Tibial artery (tissue), 4 donors: ENCODE measurements at regions not wholly inside any gene's neighbourhood (a gene's known extent, or its start where the extent isn't known, plus 50 kb on each side); places are given as distances from the start of the nearest gene placed in this dataset.

ENCODE experiments used
- DNase-seq, 2 donors: peaks; one replicate each; pipeline ENCODE4 v3.0.0-alpha.2; 2019
- H3K27ac ChIP-seq, 2 donors: fragments of 200-600 bp; sonication (generic) in 1 of 2; 1 replicate in 1 of 2; 2 replicates in 1 of 2; pipeline ENCODE4 v1.5.1; 2018 to 2019; ENCODE audit warnings: mild to moderate bottlenecking in 1 of 2
- H3K27me3 ChIP-seq, 2 donors: fragments of 200-600 bp; sonication (generic) in 1 of 2; one replicate each; pipeline versions ENCODE4 v1.5.1 to v1.6.0; 2016 to 2019
- H3K36me3 ChIP-seq, 3 donors: fragments of 200-600 bp; sonication (generic) in 2 of 3; one replicate each; pipeline ENCODE4 v1.5.1; 2016 to 2019; ENCODE audit warnings: mild to moderate bottlenecking in 2 of 3
- H3K4me1 ChIP-seq, 4 donors: fragments of 200-600 bp; sonication (generic) in 2 of 4; 1 replicate in 3 of 4; 2 replicates in 1 of 4; pipeline ENCODE4 v1.5.1; 2016 to 2019
- H3K4me3 ChIP-seq, 2 donors: fragments of 200-600 bp; sonication (generic) in 1 of 2; 1 replicate in 1 of 2; 2 replicates in 1 of 2; pipeline ENCODE4 v1.5.1; 2018 to 2019; ENCODE audit warnings: mild to moderate bottlenecking in 2 of 2
- H3K9me3 ChIP-seq, 3 donors: fragments of 200-600 bp; sonication (generic) in 1 of 3; one replicate each; pipeline ENCODE4 v1.5.1; 2016 to 2019
- CTCF ChIP-seq, 2 experiments: fragments of 200-600 bp in 1 of 2; fragments of 450-650 bp in 1 of 2; IDR thresholded peaks; one replicate each; pipeline ENCODE4 v1.5.1; 2017 to 2019; ENCODE audit warnings: antibody characterized with exemption in 2 of 2, mild to moderate bottlenecking in 1 of 2, moderate library complexity in 1 of 2
- intact Hi-C: fragments of 100-400 bp; cut with DNase I; formaldehyde crosslinking; loops from one replicate; pipeline ENCODE4 v1.15.0; 2023; ENCODE audit warnings: low total_unique reads

- Histone ChIP-seq H3K27me3 (no peaks in the 10 kb centered on the region), H3K27ac (no peak overlapping the region), H3K36me3 (no peaks in the 10 kb centered on the region), H3K4me1 (no peaks in the 10 kb centered on the region), H3K4me3 (no peak overlapping the region), H3K9me3 (no peaks in the 10 kb centered on the region)
- no peak for DNase-seq
- intact Hi-C loops: no loop called here
- TF ChIP-seq CTCF (IDR thresholded peaks at IDR 0.05): no peak
These were observed 316.8 kb upstream of the GBE1 start for GRCh38 chr3:82078246-82078645.

DNA sequence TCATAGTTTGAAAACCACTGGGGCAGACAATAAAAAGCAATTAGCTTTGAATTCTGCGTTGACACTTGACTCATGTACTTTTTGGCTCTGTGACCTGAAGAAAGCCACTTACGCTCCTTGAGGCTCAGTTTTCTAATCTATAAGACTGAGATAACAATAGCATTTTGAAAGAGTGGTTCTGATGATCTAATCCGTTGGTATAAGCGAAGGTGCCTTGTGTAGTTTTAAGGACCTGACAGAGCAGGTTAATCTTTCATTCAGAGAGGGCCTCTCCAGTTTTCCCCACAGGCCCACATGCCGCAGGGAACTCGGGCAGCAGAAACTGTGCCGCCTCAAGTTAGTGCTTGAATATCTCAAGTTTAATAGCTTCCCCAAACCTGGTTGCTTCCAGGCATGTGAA lies 306.0 kb upstream of the GBE1 start:
- no peak overlapping the region for H3K27ac ChIP-seq
- no peaks in the 10 kb centered on the region for H3K4me1 ChIP-seq
- H3K9me3 ChIP-seq: no peaks in the 10 kb centered on the region
- intact Hi-C loops: no loop called here
- no peak for DNase-seq
- H3K36me3 ChIP-seq: no peaks in the 10 kb centered on the region
- no peak overlapping the region for H3K4me3 ChIP-seq
- no peak for TF ChIP-seq CTCF (IDR thresholded peaks at IDR 0.05)
- H3K27me3 ChIP-seq: no peaks in the 10 kb centered on the region

- TF ChIP-seq CTCF (IDR thresholded peaks at IDR 0.05): no peak
- no peaks in the 10 kb centered on the region for H3K9me3 ChIP-seq
- H3K27ac ChIP-seq: no peak overlapping the region
- H3K36me3 ChIP-seq: no peaks in the 10 kb centered on the region
- intact Hi-C loops: no loop called here
- H3K4me1 ChIP-seq: no peaks in the 10 kb centered on the region
- no peak overlapping the region for H3K4me3 ChIP-seq
- no peak for DNase-seq
- no peaks in the 10 kb centered on the region for H3K27me3 ChIP-seq
These were observed 297.4 kb upstream of the GBE1 start for GRCh38 chr3:82058809-82059208.

GRCh38 chr3:82055792-82056191 lies 294.3 kb upstream of the GBE1 start:
- H3K27me3 ChIP-seq: no peaks in the 10 kb centered on the region

DNA sequence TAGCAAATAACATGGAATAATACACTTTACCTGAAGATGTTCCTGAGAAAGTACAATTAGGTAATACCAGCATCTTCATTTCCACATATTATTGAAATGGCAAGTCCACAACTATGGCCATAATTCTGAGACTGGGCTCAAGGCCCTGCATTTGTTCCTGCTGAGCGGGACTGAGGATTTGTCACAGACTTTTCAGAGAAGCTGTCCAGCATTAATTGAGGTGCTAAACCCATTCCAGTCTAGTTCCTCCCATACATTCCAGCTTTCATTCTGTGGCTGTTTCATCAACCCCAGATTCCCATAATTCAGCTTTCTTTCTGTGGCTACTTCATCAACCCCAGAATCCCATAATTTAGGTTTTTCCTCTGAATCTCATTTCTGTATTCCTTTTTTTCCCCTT lies 293.4 kb upstream of the GBE1 start:
- H3K36me3 ChIP-seq: no peaks in the 10 kb centered on the region
- intact Hi-C loops: no loop called here
- no peak for TF ChIP-seq CTCF (IDR thresholded peaks at IDR 0.05)
- H3K27me3 ChIP-seq: no peaks in the 10 kb centered on the region
- no peak for DNase-seq
- no peaks in the 10 kb centered on the region for H3K4me1 ChIP-seq
- no peaks in the 10 kb centered on the region for H3K9me3 ChIP-seq
- no peak overlapping the region for H3K27ac ChIP-seq
- H3K4me3 ChIP-seq: no peak overlapping the region

More at GRCh38 chr3:82055792-82056191, 294.3 kb upstream of the GBE1 start:
- no peak for TF ChIP-seq CTCF (IDR thresholded peaks at IDR 0.05)
- intact Hi-C loops: no loop called here
- Histone ChIP-seq H3K36me3 (no peaks in the 10 kb centered on the region), H3K9me3 (no peaks in the 10 kb centered on the region), H3K27ac (no peak overlapping the region), H3K4me1 (no peaks in the 10 kb centered on the region), H3K4me3 (no peak overlapping the region)
- no peak for DNase-seq

DNA sequence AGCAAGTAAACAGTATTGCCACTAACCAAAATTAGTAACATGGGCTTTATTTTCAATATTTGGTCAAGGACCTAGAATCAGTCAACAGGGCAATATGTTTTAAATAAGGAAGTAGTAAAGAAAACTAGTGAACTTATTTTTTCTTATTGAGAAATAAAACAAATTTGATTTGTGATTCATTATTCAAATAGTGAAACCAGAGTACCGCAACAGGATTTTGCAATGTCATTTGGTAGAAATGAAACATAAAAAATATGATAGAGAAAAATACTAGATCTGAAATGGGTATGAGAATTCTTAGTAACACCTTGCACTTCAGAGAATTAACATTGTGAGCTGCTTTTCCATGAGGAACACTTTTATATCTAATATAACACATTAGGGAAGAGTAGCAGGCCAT lies 291.8 kb upstream of the GBE1 start:
- H3K27ac ChIP-seq: no peak overlapping the region
- no peak for TF ChIP-seq CTCF (IDR thresholded peaks at IDR 0.05)
- no peaks in the 10 kb centered on the region for H3K36me3 ChIP-seq
- no peak overlapping the region for H3K4me3 ChIP-seq
- no peaks in the 10 kb centered on the region for H3K9me3 ChIP-seq
- DNase-seq: no peak
- intact Hi-C loops: no loop called here
- H3K27me3 ChIP-seq: no peaks in the 10 kb centered on the region
- no peaks in the 10 kb centered on the region for H3K4me1 ChIP-seq
